ENCODE measurements at regions not wholly inside any gene's neighbourhood (a gene's known extent, or its start where the extent isn't known, plus 50 kb on each side); places are given as distances from the start of the nearest gene placed in this dataset.

DNA sequence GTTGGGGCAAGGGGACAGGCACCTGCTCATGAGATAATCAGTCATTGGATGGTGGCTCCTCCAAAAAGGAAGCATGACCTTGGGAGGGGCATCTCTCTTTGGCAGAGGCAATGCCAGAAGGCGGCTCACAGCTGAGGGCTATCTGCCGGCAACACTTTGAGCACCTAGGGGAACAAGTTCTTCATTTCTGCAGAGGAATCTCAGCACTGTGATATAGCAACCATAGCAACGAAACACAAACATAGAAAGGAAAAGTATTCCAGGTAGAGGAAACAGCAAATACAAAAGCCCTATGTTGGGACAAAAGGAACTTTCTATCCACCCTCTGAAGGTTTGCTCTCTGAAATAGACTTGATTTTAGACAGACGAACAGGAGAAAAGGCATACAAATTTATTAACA is 89.1 kb upstream of the NEDD4L start:
- TF ChIP-seq POLR2A (IDR thresholded peaks at IDR 0.05; ENCODE audit: low read depth, low read length) = no peak
- TF ChIP-seq, protein P1, sequence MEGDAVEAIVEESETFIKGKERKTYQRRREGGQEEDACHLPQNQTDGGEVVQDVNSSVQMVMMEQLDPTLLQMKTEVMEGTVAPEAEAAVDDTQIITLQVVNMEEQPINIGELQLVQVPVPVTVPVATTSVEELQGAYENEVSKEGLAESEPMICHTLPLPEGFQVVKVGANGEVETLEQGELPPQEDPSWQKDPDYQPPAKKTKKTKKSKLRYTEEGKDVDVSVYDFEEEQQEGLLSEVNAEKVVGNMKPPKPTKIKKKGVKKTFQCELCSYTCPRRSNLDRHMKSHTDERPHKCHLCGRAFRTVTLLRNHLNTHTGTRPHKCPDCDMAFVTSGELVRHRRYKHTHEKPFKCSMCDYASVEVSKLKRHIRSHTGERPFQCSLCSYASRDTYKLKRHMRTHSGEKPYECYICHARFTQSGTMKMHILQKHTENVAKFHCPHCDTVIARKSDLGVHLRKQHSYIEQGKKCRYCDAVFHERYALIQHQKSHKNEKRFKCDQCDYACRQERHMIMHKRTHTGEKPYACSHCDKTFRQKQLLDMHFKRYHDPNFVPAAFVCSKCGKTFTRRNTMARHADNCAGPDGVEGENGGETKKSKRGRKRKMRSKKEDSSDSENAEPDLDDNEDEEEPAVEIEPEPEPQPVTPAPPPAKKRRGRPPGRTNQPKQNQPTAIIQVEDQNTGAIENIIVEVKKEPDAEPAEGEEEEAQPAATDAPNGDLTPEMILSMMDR (conservative IDR thresholded peaks at IDR 0.05; ENCODE audit: low read depth, low read length) = no peak
- TF ChIP-seq MXI1 (IDR thresholded peaks at IDR 0.05; ENCODE audit: borderline replicate concordance, low read depth, low read length) = no peak
- TF ChIP-seq SMC3 (IDR thresholded peaks at IDR 0.05; ENCODE audit: low read depth, low read length) = no peak
- TF ChIP-seq CEBPB (IDR thresholded peaks at IDR 0.05; ENCODE audit: low read depth, low read length) = no peak
- TF ChIP-seq RAD21 (IDR thresholded peaks at IDR 0.05; ENCODE audit: low read length) = no peak

Data from IMR-90 (cell line).